Smooth muscle cell (in vitro differentiated cells): ENCODE measurements at regions not wholly inside any gene's neighbourhood (a gene's known extent, or its start where the extent isn't known, plus 50 kb on each side); places are given as distances from the start of the nearest gene placed in this dataset.

Source experiments
- DNase-seq: peaks from one replicate; lab custom pipeline; 2025; ENCODE audit not compliant: unreplicated experiment; lab: John Stamatoyannopoulos, UW
- H2AFZ ChIP-seq: fragments of 200-600 bp; sonication (generic); 2 replicates; pipeline ENCODE4 v1.6.0; 2016; ENCODE audit warnings: antibody characterized with exemption, low read depth, mild to moderate bottlenecking
- H3F3A ChIP-seq: fragments of 200-600 bp; sonication (generic); 2 replicates; pipeline ENCODE4 v1.6.0; 2017; ENCODE audit warnings: antibody characterized with exemption, low read depth
- H3K27ac ChIP-seq: fragments of 200-600 bp; sonication (generic); 2 replicates; pipeline ENCODE4 v1.5.1; 2016; ENCODE audit warnings: low read depth, mild to moderate bottlenecking
- H3K27me3 ChIP-seq: fragments of 200-600 bp; sonication (generic); 2 replicates; pipeline ENCODE4 v1.6.1; 2016; ENCODE audit warnings: low read depth, mild to moderate bottlenecking
- H3K36me3 ChIP-seq: fragments of 200-600 bp; sonication (generic); 2 replicates; pipeline ENCODE4 v1.5.1; 2016; ENCODE audit warnings: low read depth
- H3K4me1 ChIP-seq: fragments of 200-600 bp; sonication (generic); 2 replicates; pipeline ENCODE4 v1.5.1; 2016; ENCODE audit warnings: low read depth
- H3K4me2 ChIP-seq: fragments of 200-600 bp; sonication (generic); 2 replicates; pipeline ENCODE4 v1.6.0; 2016; ENCODE audit warnings: mild to moderate bottlenecking
- H3K4me3 ChIP-seq: fragments of 200-600 bp; sonication (generic); 2 replicates; pipeline ENCODE4 v1.5.1; 2016; ENCODE audit warnings: mild to moderate bottlenecking
- H3K79me2 ChIP-seq: fragments of 200-600 bp; sonication (generic); 2 replicates; pipeline ENCODE4 v1.6.0; 2016; ENCODE audit warnings: low read depth, mild to moderate bottlenecking
- H3K9ac ChIP-seq: fragments of 200-600 bp; sonication (generic); 2 replicates; pipeline ENCODE4 v1.6.0; 2016; ENCODE audit warnings: low read depth
- H3K9me3 ChIP-seq: fragments of 200-600 bp; sonication (generic); replicated peaks from 2 replicates; pipeline ENCODE4 v1.5.1; 2016; ENCODE audit warnings: low read depth
- H4K20me1 ChIP-seq: fragments of 200-600 bp; sonication (generic); 2 replicates; pipeline ENCODE4 v1.6.0; 2016; ENCODE audit warnings: low read depth
- WGBS: methylation state at CpG from one replicate; pipeline ENCODE4 v1.1.7; 2016; ENCODE audit warnings: low lambda C conversion rate; 5-methylcytosine and 5-hydroxymethylcytosine counted together
- TF ChIP-seq, protein P1 (sequence below): fragments of 200-600 bp; sonication (generic); IDR thresholded peaks from 2 replicates; pipeline ENCODE4 v1.5.1; 2017; ENCODE audit warnings: borderline replicate concordance, mild to moderate bottlenecking, antibody characterized with exemption; ENCODE audit not compliant: insufficient read depth, poor library complexity, severe bottlenecking

DNA sequence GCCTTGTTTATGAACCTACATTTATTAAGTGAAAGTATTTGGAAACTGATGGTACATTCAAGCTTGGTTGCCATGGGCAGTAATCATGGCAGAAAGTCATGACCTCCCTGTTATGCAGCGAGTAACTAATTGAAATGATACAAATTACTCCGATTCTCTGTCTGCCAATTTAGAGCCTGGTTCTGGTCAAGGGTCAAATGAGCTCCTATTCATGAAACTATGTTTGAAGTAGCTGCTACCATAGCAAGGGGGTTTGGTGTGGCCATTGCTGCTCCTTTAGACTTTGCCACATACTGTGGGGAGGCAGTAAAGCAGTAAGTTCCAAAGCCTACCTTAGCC lies 187.2 kb upstream of the FOXD3 start:
- no peaks in the 10 kb centered on the region for H3K4me1 ChIP-seq
- no peaks in the 10 kb centered on the region for H3K36me3 ChIP-seq
- no peak overlapping the region for H3K9ac ChIP-seq
- no peak overlapping the region for H3K4me3 ChIP-seq
- H3K9me3 ChIP-seq: no peaks in the 10 kb centered on the region
- H3K27me3 ChIP-seq: peaks cover 27% of the 10 kb centered on the region
- no peaks in the 10 kb centered on the region for H3F3A ChIP-seq
- no peak overlapping the region for H3K4me2 ChIP-seq
- TF ChIP-seq, protein P1, sequence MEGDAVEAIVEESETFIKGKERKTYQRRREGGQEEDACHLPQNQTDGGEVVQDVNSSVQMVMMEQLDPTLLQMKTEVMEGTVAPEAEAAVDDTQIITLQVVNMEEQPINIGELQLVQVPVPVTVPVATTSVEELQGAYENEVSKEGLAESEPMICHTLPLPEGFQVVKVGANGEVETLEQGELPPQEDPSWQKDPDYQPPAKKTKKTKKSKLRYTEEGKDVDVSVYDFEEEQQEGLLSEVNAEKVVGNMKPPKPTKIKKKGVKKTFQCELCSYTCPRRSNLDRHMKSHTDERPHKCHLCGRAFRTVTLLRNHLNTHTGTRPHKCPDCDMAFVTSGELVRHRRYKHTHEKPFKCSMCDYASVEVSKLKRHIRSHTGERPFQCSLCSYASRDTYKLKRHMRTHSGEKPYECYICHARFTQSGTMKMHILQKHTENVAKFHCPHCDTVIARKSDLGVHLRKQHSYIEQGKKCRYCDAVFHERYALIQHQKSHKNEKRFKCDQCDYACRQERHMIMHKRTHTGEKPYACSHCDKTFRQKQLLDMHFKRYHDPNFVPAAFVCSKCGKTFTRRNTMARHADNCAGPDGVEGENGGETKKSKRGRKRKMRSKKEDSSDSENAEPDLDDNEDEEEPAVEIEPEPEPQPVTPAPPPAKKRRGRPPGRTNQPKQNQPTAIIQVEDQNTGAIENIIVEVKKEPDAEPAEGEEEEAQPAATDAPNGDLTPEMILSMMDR: no peak
- WGBS: 93% methylated on average over 2 of the region's 2 CpGs
- no peak overlapping the region for H3K27ac ChIP-seq
- no peaks in the 10 kb centered on the region for H4K20me1 ChIP-seq
- H3K79me2 ChIP-seq: no peaks in the 10 kb centered on the region
- no peak for DNase-seq
- H2AFZ ChIP-seq: no peak overlapping the region

DNA sequence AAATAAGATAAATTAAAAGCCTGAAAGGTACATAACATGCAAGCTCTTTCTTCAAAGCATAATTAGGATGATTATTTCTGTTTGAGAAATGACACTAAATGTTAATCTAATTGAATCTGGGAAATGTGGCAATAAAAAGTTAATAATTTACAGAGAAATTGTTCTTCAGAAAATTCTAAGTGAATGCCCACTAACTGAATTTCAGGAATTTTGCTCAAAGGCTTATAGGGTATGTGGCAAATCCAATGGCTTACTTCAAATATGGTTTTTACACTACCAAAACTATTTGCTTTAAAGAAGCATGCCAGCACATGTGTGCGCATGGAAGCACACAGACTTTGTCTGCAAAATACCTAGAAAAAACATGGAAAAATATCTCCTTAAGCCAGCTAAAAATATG lies 186.6 kb upstream of the FOXD3 start:
- Histone ChIP-seq H3K9me3 (no peaks in the 10 kb centered on the region), H3F3A (no peaks in the 10 kb centered on the region), H3K4me3 (no peak overlapping the region), H4K20me1 (no peaks in the 10 kb centered on the region), H3K4me1 (no peaks in the 10 kb centered on the region), H2AFZ (no peak overlapping the region), H3K9ac (no peak overlapping the region), H3K79me2 (no peaks in the 10 kb centered on the region), H3K4me2 (no peak overlapping the region), H3K27me3 (peaks cover 27% of the 10 kb centered on the region), H3K27ac (no peak overlapping the region), H3K36me3 (no peaks in the 10 kb centered on the region)
- WGBS: 100% methylated on average over 1 of the region's 1 CpG
- DNase-seq: no peak
- TF ChIP-seq, protein P1: no peak

DNA sequence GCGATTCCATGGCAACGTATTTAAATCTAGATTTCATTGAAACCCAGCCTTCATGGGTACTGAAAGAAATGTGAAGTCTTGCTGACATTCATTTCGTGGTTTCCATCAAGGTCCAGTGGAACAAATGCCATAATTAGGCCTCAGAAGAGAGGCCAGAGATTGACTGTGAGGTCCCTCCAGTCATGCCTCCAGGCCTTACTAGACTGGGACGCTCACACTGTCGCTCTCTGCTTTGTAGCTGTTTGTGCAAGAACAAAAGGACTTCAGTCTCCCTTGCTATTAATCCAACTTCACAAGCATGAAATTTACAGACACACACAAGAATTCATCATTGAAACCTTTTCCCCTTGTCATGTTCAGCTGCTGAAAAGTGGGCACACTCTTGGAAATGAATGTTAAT lies 180.4 kb upstream of the FOXD3 start:
- no peaks in the 10 kb centered on the region for H3K9me3 ChIP-seq
- no peaks in the 10 kb centered on the region for H4K20me1 ChIP-seq
- no peaks in the 10 kb centered on the region for H3K4me1 ChIP-seq
- no peak overlapping the region for H3K4me3 ChIP-seq
- no peaks in the 10 kb centered on the region for H3F3A ChIP-seq
- H3K79me2 ChIP-seq: no peaks in the 10 kb centered on the region
- no peak overlapping the region for H3K9ac ChIP-seq
- H3K27me3 ChIP-seq: no peaks in the 10 kb centered on the region
- H3K27ac ChIP-seq: no peak overlapping the region
- TF ChIP-seq, protein P1: no peak
- no peaks in the 10 kb centered on the region for H3K36me3 ChIP-seq
- no peak for DNase-seq
- H2AFZ ChIP-seq: no peak overlapping the region
- WGBS: 89% methylated on average over 5 of the region's 5 CpGs
- H3K4me2 ChIP-seq: no peak overlapping the region

DNA sequence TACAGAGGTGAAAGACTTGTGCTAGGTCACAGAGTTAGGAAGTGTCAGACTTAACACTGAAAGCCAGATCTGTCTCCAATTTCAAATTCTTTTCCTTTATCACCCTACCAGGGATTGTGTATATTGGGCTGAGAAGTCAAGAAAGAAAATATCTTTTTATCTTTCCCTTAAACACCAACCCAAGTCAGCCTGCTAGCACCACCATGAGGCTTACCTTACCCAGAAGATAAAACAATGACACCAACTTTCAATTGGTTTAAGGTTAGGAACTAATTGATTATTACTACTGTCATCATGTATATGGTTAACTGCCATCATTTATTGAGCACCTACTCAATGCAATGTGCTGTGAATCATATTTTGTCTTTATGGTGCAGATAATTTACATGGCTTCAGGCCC lies 178.9 kb upstream of the FOXD3 start:
- TF ChIP-seq, protein P1: no peak
- DNase-seq: no peak
- Histone ChIP-seq H3K4me1 (no peaks in the 10 kb centered on the region), H3F3A (no peaks in the 10 kb centered on the region), H3K9ac (no peak overlapping the region), H2AFZ (no peak overlapping the region), H3K4me2 (no peak overlapping the region), H3K27ac (no peak overlapping the region), H3K9me3 (no peaks in the 10 kb centered on the region), H3K36me3 (no peaks in the 10 kb centered on the region), H3K27me3 (no peaks in the 10 kb centered on the region), H4K20me1 (no peaks in the 10 kb centered on the region), H3K79me2 (no peaks in the 10 kb centered on the region), H3K4me3 (no peak overlapping the region)
